ENCODE measurements at regions not wholly inside any gene's neighbourhood (a gene's known extent, or its start where the extent isn't known, plus 50 kb on each side); places are given as distances from the start of the nearest gene placed in this dataset.

GRCh38 chr7:42690794-42691639 is 220.9 kb downstream of the C7orf25 start:
- TF ChIP-seq CTCF (IDR thresholded peaks at IDR 0.05): peak; percentile 16 to 52 (median 34)
- no peak for TF ChIP-seq POLR2A (IDR thresholded peaks at IDR 0.05)

All from heart left ventricle (tissue), 13 donors.